ENCODE measurements at regions not wholly inside any gene's neighbourhood (a gene's known extent, or its start where the extent isn't known, plus 50 kb on each side); places are given as distances from the start of the nearest gene placed in this dataset.

- TF ChIP-seq CTCF (conservative IDR thresholded peaks at IDR 0.05; ENCODE audit: low read length) (no peak), EZH2phosphoT487 (IDR thresholded peaks at IDR 0.05; ENCODE audit: borderline replicate concordance) (no peak)
Observed at GRCh38 chr1:55639051-55639450, 423.9 kb upstream of the USP24 start.

Measured in Loucy (cell line).